ENCODE measurements at regions not wholly inside any gene's neighbourhood (a gene's known extent, or its start where the extent isn't known, plus 50 kb on each side); places are given as distances from the start of the nearest gene placed in this dataset.

GRCh38 chr1:5338466-5338865 lies 653.8 kb downstream of the NPHP4 start:
- Histone ChIP-seq H3K9me2 (ENCODE audit: insufficient read depth, low read length) (no peaks in the 10 kb centered on the region), H3K9me3 (ENCODE audit: low read length) (no peaks in the 10 kb centered on the region), H3K4me2 (ENCODE audit: low read length) (no peak overlapping the region), H4K20me1 (ENCODE audit: insufficient read depth) (no peaks in the 10 kb centered on the region), H3K79me2 (replicated peaks; ENCODE audit: insufficient read depth, low read length) (no peaks in the 10 kb centered on the region), H3K4me3 (ENCODE audit: low read length) (no peak overlapping the region), H3F3A (ENCODE audit: insufficient read depth, low read length, poor library complexity, severe bottlenecking) (no peaks in the 10 kb centered on the region), H3K27ac (ENCODE audit: low read length) (no peak overlapping the region), H3K27me3 (ENCODE audit: insufficient read depth, low read depth, low read length) (no peaks in the 10 kb centered on the region), H3K36me3 (ENCODE audit: insufficient read depth, low read length) (no peaks in the 10 kb centered on the region), H2AFZ (ENCODE audit: low read depth, low read length) (no peak overlapping the region), H3K9ac (ENCODE audit: low read length) (no peak overlapping the region)
- TF ChIP-seq EP300 (conservative IDR thresholded peaks at IDR 0.05; ENCODE audit: poor library complexity, severe bottlenecking) = no peak
- TF ChIP-seq RAD21 (conservative IDR thresholded peaks at IDR 0.05) = no peak
- TF ChIP-seq REST (IDR thresholded peaks at IDR 0.05; ENCODE audit: borderline replicate concordance) = no peak
- no peak for TF ChIP-seq TAF1 (IDR thresholded peaks at IDR 0.05; ENCODE audit: low read depth)
- no peak for TF ChIP-seq MXI1 (conservative IDR thresholded peaks at IDR 0.05; ENCODE audit: poor library complexity, severe bottlenecking)
- TF ChIP-seq SMC3 (conservative IDR thresholded peaks at IDR 0.05; ENCODE audit: poor library complexity) = no peak
- no peak for TF ChIP-seq EZH2 (IDR thresholded peaks at IDR 0.05; ENCODE audit: borderline replicate concordance, insufficient read depth, low read length, poor library complexity, severe bottlenecking)
- TF ChIP-seq CTCF (IDR thresholded peaks at IDR 0.05; ENCODE audit: poor library complexity, severe bottlenecking) = no peak
- TF ChIP-seq POLR2AphosphoS5 (IDR thresholded peaks at IDR 0.05) = no peak

GRCh38 chr1:5333291-5333690 lies 658.9 kb downstream of the NPHP4 start:
- H4K20me1 ChIP-seq (ENCODE audit: insufficient read depth) = no peaks in the 10 kb centered on the region
- H2AFZ ChIP-seq (ENCODE audit: low read depth, low read length) = no peak overlapping the region
- H3K27ac ChIP-seq (ENCODE audit: low read length) = no peak overlapping the region
- H3K27me3 ChIP-seq (ENCODE audit: insufficient read depth, low read depth, low read length) = no peaks in the 10 kb centered on the region
- no peaks in the 10 kb centered on the region for H3K9me3 ChIP-seq (ENCODE audit: low read length)
- TF ChIP-seq RAD21 (conservative IDR thresholded peaks at IDR 0.05) = no peak
- no peak for TF ChIP-seq CTCF (IDR thresholded peaks at IDR 0.05; ENCODE audit: poor library complexity, severe bottlenecking)
- no peak for TF ChIP-seq EP300 (conservative IDR thresholded peaks at IDR 0.05; ENCODE audit: poor library complexity, severe bottlenecking)
- no peaks in the 10 kb centered on the region for H3K79me2 ChIP-seq (replicated peaks; ENCODE audit: insufficient read depth, low read length)
- H3F3A ChIP-seq (ENCODE audit: insufficient read depth, low read length, poor library complexity, severe bottlenecking) = no peaks in the 10 kb centered on the region
- H3K36me3 ChIP-seq (ENCODE audit: insufficient read depth, low read length) = no peaks in the 10 kb centered on the region
- H3K9ac ChIP-seq (ENCODE audit: low read length) = no peak overlapping the region
- no peaks in the 10 kb centered on the region for H3K9me2 ChIP-seq (ENCODE audit: insufficient read depth, low read length)
- H3K4me3 ChIP-seq (ENCODE audit: low read length) = no peak overlapping the region
- no peak overlapping the region for H3K4me2 ChIP-seq (ENCODE audit: low read length)
